DOHH2 (cell line): ENCODE measurements at regions not wholly inside any gene's neighbourhood (a gene's known extent, or its start where the extent isn't known, plus 50 kb on each side); places are given as distances from the start of the nearest gene placed in this dataset.

Experiments
- H3F3A ChIP-seq: fragments of 200-600 bp; sonication (generic), shearing (Covaris generic); 2 replicates; pipeline ENCODE4 v1.6.0; 2016; ENCODE audit warnings: antibody characterized with exemption, mild to moderate bottlenecking; ENCODE audit not compliant: control insufficient read depth, insufficient read depth
- H3K27ac ChIP-seq: fragments of 200-600 bp; sonication (generic); 2 replicates; pipeline ENCODE4 v1.5.1; 2014; ENCODE audit warnings: low read depth, mild to moderate bottlenecking, low read length, moderate library complexity
- H3K27me3 ChIP-seq: fragments of 200-600 bp; sonication (generic); 2 replicates; pipeline ENCODE4 v1.6.1; 2014; ENCODE audit warnings: mild to moderate bottlenecking, low read length, mixed read lengths; ENCODE audit not compliant: control insufficient read depth
- H3K36me3 ChIP-seq: fragments of 200-600 bp; sonication (generic); 2 replicates; pipeline ENCODE4 v1.6.1; 2014; ENCODE audit warnings: mild to moderate bottlenecking, low read length, moderate library complexity, mixed read lengths; ENCODE audit not compliant: control insufficient read depth
- H3K4me1 ChIP-seq: fragments of 200-600 bp; sonication (generic); 2 replicates; pipeline ENCODE4 v1.6.1; 2014; ENCODE audit warnings: mild to moderate bottlenecking, low read length, mixed read lengths; ENCODE audit not compliant: control insufficient read depth
- H3K4me2 ChIP-seq: fragments of 200-600 bp; sonication (generic); 2 replicates; pipeline ENCODE4 v1.6.0; 2014; ENCODE audit warnings: mild to moderate bottlenecking, low read length, moderate library complexity
- H3K4me3 ChIP-seq: fragments of 200-600 bp; sonication (generic); 2 replicates; pipeline ENCODE4 v1.5.1; 2014; ENCODE audit warnings: mild to moderate bottlenecking, low read length, mixed read lengths
- H3K79me2 ChIP-seq: fragments of 200-600 bp; sonication (generic); 2 replicates; pipeline ENCODE4 v1.6.1; 2014; ENCODE audit warnings: mild to moderate bottlenecking, low read length, mixed read lengths; ENCODE audit not compliant: control insufficient read depth
- H3K9me2 ChIP-seq: fragments of 200-600 bp; sonication (generic); replicated peaks from 2 replicates; pipeline ENCODE4 v1.6.1; 2014; ENCODE audit warnings: mild to moderate bottlenecking, low read length, mixed read lengths; ENCODE audit not compliant: control insufficient read depth
- H3K9me3 ChIP-seq: fragments of 200-600 bp; sonication (generic); 2 replicates; pipeline ENCODE4 v1.6.1; 2014; ENCODE audit warnings: antibody characterized with exemption, low read length, mixed read lengths; ENCODE audit not compliant: control insufficient read depth, insufficient read depth
- H4K20me1 ChIP-seq: fragments of 200-600 bp; sonication (generic); 2 replicates; pipeline ENCODE4 v1.6.0; 2014; ENCODE audit warnings: low read depth, mild to moderate bottlenecking, antibody characterized with exemption, low read length, moderate library complexity; ENCODE audit not compliant: control insufficient read depth, insufficient read depth
- EZH2phosphoT487 ChIP-seq: fragments of 200-600 bp; sonication (generic); IDR thresholded peaks from 2 replicates; pipeline ENCODE4 v1.6.1; 2017; ENCODE audit warnings: borderline replicate concordance, mild to moderate bottlenecking, antibody characterized with exemption, low read length, moderate library complexity, mixed read lengths
- TF ChIP-seq, protein P1 (sequence below): fragments of 200-600 bp; sonication (generic); IDR thresholded peaks from one replicate; pipeline ENCODE4 v1.5.1; 2014; ENCODE audit warnings: antibody characterized with exemption, mild to moderate bottlenecking, low read depth, low read length; ENCODE audit not compliant: poor library complexity, severe bottlenecking

DNA sequence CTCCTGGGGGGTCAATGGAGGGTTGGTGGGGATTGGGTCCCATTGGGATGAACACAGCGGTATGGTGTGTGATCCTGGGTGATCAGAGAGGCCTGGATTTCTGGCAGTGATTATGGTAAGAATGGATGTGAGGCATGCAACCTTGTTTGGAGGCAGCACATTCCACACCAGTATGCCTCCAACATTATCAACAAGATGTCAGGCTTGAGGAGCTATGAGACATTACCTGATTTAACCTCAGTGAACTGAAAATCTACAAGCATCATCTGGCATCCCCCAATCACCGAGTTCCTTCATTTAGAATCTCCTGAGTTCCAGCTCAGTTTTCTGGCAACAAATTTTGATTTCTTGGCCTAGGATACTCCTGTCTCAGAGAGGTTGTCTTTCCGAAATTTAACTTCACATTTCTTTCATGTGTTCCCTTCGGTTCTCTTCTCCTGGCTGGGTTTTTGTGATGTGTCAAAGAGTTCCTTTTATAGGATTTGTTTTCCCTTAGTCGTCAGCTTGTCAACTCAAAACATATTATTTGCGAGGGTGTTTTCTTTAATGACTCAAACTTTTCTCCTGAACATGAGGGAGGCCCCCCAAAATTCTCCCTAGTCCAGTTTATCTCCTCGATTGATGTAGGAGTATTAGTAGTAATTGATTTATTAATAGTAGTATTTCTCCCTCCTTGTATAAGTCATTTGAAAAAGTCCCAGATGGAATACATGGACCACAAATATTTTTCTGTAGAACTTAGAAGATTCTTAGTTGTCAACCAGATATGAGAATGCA lies 56.0 kb upstream of the FLT1 start:
- H4K20me1 ChIP-seq = no peaks in the 10 kb centered on the region
- no peaks in the 10 kb centered on the region for H3K4me1 ChIP-seq
- no peaks in the 10 kb centered on the region for H3K79me2 ChIP-seq
- TF ChIP-seq, protein P1, sequence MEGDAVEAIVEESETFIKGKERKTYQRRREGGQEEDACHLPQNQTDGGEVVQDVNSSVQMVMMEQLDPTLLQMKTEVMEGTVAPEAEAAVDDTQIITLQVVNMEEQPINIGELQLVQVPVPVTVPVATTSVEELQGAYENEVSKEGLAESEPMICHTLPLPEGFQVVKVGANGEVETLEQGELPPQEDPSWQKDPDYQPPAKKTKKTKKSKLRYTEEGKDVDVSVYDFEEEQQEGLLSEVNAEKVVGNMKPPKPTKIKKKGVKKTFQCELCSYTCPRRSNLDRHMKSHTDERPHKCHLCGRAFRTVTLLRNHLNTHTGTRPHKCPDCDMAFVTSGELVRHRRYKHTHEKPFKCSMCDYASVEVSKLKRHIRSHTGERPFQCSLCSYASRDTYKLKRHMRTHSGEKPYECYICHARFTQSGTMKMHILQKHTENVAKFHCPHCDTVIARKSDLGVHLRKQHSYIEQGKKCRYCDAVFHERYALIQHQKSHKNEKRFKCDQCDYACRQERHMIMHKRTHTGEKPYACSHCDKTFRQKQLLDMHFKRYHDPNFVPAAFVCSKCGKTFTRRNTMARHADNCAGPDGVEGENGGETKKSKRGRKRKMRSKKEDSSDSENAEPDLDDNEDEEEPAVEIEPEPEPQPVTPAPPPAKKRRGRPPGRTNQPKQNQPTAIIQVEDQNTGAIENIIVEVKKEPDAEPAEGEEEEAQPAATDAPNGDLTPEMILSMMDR = no peak
- no peak for TF ChIP-seq EZH2phosphoT487
- H3K36me3 ChIP-seq = no peaks in the 10 kb centered on the region
- H3F3A ChIP-seq = no peaks in the 10 kb centered on the region
- no peak overlapping the region for H3K4me2 ChIP-seq
- no peak overlapping the region for H3K4me3 ChIP-seq
- no peaks in the 10 kb centered on the region for H3K9me3 ChIP-seq
- no peak overlapping the region for H3K27ac ChIP-seq
- H3K9me2 ChIP-seq = no peaks in the 10 kb centered on the region
- H3K27me3 ChIP-seq = no peaks in the 10 kb centered on the region

- Histone ChIP-seq H3K36me3 (no peaks in the 10 kb centered on the region), H3K27ac (no peak overlapping the region), H3K4me1 (no peaks in the 10 kb centered on the region), H3K4me3 (no peak overlapping the region), H3F3A (no peaks in the 10 kb centered on the region), H3K4me2 (no peak overlapping the region), H3K9me2 (no peaks in the 10 kb centered on the region), H3K79me2 (no peaks in the 10 kb centered on the region), H4K20me1 (no peaks in the 10 kb centered on the region), H3K9me3 (no peaks in the 10 kb centered on the region), H3K27me3 (no peaks in the 10 kb centered on the region)
- TF ChIP-seq, protein P1 = no peak
- no peak for TF ChIP-seq EZH2phosphoT487
Measured at GRCh38 chr13:28550091-28550490, 55.2 kb upstream of the FLT1 start.

- Histone ChIP-seq H3K9me3 (peaks cover 3% of the 10 kb centered on the region; the same call in 1 of the 2 replicates), H3K36me3 (no peaks in the 10 kb centered on the region), H3K27me3 (no peaks in the 10 kb centered on the region), H3K4me1 (no peaks in the 10 kb centered on the region), H3K79me2 (no peaks in the 10 kb centered on the region), H3K4me3 (no peak overlapping the region), H3K9me2 (no peaks in the 10 kb centered on the region), H3K27ac (no peak overlapping the region), H3F3A (no peaks in the 10 kb centered on the region), H3K4me2 (no peak overlapping the region), H4K20me1 (no peaks in the 10 kb centered on the region)
- TF ChIP-seq EZH2phosphoT487 = no peak
- TF ChIP-seq, protein P1 = no peak
Measured at GRCh38 chr13:28548872-28549271, 53.9 kb upstream of the FLT1 start.
